Suppressor macrophage treated with lipopolysaccharide for 4 hours (primary cell): ENCODE measurements at regions not wholly inside any gene's neighbourhood (a gene's known extent, or its start where the extent isn't known, plus 50 kb on each side); places are given as distances from the start of the nearest gene placed in this dataset.

Experiments
- DNase-seq: peaks from one replicate; pipeline ENCODE4 v3.0.0-alpha.2; 2020

DNA sequence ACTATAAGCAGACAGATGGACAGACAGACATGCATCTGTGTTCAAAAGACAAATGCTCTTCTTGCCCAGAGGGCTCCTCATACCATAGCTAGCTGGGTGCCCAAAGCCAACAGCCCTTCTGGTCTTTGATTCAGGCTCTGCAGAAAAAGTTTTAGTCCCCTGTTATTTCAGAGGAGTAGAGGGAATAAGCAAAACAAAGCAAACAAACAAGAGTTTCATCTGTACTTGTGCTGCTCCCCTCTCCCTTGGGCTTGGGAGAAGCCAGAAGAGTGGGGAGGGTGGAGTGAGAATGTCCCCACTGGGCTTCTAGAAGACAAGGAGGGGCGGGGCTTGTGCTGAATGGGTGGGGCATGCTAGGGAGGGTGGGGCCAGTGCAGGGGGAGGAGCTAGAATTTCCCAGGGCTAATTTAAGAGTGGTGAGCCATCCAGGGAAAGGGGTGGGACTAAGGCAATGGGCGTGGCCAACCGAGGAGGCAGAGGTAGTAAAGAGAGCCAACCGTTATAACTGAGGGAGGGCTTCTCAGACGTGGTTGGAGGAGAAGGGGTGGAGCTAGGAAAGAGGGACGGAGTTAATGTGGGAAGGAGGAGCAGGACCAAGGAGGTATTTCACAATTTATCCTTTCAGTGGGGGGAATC is 101.2 kb upstream of the MGMT start:
- peak; percentile 2 for DNase-seq

DNA sequence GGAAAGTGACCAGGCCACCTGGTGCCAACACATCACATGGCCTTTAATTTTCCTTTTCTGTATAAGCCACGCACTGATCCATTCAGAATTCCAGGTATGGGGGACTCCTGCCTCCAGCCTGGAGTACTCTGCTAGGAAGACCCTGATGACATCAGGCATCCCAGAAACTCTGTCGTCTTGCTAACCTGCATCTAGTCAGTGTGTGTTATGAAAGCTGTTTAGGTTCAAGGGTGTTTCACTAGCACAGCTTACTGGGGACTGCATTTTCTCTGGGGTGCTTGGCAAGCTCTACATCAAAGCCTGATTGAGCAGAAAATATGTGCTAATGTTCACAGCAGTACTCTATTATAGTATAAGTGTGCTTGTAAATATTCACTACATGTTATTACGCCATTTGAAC is 100.6 kb upstream of the MGMT start:
- DNase-seq: no peak

DNA sequence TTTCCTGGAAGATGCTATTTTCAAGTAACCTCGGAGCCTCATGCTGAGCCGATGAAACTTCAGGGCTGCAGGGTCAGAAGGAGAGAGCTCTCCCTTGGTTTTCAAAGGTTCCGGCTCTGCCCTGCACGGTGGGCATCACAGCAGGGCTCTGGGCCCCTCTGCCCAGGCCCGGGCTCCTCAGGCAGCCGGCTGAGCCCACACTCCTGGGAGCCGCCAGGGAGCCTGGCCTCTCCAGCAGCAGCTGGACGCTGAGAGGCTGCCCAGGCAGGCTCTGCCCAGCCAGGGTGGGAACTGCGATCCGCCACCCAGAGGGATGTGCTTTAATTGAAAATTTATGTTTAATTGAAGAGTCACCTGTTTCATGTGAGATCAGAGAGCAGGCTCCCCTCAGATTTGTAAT is 97.5 kb upstream of the MGMT start:
- no peak for DNase-seq

DNA sequence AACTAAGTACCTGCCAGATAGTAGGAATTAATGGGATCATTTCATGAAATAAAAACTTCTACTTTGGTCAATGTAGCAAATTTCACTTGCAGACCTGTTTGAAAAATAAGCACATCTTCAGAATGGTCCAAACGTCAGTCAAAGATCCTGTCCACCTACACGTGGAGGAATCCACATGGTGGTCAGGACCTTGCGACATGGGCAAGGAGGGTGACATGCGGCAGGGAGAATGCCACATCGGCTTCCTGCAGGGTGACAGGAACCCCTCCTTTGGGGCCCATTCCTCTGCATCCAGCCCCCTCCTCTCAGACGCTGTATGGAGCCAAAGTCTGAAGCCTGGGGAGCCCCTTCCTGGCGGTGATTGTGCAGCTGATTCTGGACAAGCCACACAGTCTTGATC is 95.5 kb upstream of the MGMT start:
- no peak for DNase-seq

DNA sequence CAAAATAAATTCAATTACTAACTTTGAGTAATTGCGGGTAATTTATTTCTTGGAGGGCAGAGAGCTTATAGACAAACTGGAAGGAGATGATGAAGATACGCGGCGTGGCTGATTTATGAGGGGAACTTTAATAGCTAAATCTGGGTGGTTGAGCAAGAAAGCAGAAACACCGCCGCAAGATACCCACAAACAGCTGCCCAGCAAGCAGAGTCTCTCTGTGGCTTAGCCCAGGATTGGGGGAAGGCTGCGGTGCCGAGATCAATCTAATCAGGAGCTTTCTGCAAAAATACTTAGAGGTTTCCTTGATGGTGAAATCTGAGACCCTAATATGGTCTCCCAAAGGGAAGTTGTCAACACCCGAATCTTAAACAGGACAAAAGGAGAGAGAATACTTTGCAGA is 94.9 kb upstream of the MGMT start:
- no peak for DNase-seq

DNA sequence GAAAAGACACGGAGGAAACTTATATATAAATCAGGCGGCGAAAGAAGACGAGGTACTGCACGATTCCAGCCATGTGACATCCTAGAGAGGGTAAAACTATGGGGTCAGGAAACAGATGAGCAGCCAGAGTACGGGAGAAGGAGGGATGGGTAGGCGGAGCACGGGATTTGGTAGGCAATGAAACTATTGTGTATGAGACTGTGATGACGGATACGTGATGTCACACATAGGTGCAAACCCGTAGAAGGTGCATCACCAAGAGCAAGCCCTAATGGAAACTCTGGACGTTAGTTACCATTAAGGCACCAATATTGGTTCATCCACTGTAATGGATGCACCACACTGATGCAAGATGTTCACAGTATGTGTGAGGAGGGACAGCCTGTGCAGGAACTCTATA is 93.8 kb upstream of the MGMT start:
- DNase-seq: no peak

DNA sequence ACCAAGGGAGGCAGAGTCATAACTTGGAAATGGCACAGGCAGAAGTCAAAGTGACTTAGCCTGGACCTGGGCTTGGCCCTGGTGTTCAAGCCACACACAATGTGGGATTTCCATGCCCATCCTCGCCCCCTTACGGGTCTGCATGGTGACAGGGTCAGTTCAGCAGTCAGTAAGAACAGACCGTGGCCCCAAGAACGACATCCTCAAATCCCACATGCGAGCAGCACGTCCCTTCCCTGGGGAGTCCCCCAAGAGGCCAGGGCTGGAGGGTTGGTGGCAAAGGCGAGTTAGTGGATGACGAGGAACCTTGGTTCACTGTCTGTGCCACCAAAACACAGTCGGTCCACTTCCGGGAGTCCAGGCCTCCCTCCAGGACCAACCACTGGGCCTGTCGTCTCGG is 93.3 kb upstream of the MGMT start:
- DNase-seq: no peak

DNA sequence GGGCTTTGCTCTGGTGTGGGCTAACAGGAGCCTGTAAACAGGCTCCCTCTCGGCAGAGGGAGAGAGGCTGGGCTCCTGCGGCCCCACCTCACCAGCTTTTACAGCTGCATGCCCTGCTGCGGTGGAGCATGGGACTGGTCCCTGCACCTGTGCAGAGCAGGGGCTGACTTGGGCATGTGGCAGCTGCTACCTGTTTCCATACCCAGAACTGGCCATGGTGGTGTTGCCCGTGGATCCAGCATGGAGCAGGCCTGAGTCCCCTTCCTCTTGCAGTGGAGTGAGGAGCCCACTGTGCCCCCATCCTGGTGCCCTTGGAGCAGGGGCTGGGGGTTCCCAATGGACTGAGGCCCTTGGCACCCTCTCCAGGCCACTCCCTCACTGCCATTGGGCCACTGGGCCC is 91.9 kb upstream of the MGMT start:
- DNase-seq: no peak

DNA sequence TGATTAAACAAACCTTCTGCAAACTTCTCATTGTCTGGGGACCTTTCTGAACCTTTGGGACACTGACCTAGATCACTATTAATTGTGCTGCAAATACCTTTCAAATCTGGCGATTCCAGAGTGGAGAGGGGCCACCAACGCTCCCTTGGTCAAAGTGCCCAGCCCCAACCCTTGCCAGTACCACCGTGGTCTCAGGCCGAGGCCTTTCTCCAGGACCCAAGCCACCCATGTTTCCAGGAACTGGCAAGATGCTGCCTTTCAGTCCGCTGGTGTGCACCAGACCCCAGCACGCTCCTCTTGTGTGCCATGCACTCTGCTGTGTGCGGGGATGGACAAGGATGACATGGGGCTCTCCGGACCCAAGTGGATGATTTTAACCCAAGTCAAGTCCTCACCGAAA is 91.1 kb upstream of the MGMT start:
- DNase-seq: no peak

DNA sequence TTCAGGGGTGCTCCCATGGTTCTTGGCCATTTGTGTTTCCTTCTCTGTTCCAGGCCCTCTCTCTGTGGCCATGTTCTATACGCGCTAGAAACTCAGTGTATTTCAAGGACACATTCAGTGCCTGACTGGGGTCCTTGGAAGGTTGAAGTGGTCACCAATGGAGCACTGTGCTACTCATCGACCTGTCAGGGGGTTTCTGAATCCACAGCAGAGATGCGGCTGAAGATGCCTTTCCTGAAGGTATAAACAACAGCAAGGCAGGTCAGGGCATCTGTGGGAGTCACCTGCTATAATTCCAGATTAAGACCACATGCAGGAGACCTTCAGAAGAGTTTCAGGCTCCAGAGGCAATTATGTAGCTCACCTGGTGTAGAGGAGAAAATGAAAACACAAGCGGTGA is 86.8 kb upstream of the MGMT start:
- no peak for DNase-seq

DNA sequence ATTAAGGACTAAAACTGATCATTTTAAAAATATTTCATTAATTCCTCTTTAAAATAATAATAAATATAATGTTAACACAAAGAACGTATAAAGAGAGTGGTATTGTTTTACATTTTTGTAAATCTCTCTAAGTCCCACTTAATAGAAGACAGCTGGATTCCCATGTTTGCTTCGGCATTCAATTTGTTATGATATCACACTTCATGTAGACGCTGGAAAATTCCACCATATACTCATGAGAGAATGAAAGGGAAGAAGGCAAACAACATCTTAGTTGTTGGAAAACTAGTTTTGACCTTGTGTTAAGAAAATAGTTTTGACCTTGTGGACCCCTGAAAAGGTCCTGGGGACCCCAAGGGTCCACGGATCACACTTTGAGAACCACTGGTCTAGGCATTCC is 85.3 kb upstream of the MGMT start:
- DNase-seq: no peak

DNA sequence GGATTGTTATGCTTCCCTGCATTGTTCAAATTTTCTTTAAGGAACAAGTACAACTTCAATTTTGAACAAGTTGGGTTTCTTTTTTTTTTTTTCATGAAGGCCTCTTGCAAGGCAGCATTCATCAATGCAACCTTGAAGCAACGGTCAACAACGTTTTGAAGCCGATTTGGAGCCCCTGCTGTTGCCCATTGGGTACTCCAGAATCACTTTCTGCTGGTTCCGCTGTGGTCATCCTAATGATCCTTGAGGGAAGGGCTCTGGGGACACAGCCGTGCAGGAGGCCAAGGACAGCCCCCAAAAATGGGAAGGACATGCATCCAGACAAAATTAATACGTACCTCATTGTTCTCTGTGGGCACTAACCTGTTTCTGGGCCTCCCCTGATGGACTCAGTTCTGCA is 84.6 kb upstream of the MGMT start:
- no peak for DNase-seq

DNA sequence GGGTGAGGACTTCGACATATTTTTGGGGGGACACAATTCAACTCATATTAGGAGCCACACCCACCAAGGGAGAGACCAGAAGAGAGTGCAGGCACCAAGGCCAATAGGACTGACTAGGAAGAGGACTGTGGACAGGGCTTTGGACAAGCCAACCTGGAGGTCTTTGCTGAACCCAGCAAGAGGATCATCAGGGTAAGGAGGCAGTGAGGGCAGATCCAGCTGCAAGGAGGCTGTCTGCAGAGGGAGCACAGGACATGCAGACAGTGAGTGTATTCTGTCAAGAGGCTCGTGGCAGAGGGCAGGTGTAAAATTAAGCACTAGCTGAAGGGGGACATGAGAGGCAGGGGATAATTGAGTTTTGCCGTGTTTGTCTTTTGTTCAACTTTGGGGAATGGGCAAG is 83.4 kb upstream of the MGMT start:
- no peak for DNase-seq

DNA sequence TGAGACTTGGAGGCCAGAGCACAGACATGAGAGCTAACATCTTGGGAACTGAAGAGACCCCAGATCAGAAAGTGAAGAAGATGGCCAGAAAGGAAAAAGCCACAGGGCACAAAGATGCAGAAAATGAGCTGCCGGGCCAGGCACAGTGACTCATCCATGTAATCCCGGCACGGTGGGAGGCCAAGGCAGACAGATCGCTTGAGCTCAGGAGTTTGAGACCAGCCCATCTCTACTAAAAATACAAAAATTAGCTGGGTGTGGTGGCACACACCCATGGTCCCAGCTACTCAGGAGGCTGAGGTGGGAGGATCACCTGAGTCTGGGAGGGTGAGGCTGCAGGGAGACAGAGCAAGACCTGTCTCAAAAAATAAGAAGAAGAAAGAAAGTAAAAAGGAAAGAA is 81.4 kb upstream of the MGMT start:
- no peak for DNase-seq

DNA sequence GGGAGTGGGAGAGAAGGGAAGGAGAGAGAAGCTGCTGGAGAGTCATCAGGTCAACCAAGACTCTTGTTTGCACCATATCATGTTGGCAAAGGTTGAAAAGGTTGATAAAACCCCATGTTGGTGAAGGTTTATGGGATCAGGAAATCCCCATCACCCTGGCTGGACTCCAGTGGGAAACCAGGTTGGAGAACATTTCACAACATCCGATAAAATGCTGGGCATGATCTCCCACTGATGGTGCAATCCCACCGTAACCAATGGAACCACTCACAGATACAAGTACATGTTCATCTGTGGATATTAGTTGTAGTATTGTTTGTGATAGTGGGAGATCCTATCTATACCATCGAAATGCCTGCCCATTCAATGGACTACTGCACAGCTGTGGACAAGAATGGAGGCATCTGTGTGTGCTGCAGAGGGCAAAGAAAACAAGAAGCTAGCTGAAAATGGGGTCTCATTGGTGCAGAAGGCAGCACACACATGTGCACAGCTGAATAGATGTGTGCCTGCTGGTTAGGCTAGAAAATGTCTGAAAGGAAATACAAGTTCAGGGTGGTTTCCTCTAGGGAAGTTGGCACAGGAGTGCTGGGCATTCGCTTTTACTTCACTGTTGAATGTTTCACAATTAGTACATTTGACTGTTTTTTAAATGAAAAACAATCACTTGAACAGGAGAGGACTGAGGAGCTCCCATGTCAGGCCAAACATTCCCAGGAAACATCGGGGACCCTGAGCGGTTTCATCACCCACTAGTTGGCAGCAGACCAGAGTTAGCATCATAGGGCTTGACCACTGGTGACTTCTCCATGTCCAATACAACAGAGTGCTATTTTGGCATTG is 80.4 kb upstream of the MGMT start:
- DNase-seq: no peak

DNA sequence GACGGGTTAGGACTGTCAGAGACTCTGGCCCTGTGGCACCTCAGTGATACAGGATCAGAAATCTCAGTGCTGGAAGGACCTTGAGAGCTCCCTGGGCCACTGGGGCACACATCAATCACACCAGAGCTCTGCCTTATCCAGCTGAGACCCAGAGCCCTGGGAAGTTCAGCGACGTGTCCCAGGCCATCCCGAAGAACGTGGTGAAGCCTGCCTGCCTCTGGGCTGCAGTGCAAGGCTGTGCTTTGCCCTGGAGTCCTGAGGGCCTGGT is 79.8 kb upstream of the MGMT start:
- DNase-seq: no peak

DNA sequence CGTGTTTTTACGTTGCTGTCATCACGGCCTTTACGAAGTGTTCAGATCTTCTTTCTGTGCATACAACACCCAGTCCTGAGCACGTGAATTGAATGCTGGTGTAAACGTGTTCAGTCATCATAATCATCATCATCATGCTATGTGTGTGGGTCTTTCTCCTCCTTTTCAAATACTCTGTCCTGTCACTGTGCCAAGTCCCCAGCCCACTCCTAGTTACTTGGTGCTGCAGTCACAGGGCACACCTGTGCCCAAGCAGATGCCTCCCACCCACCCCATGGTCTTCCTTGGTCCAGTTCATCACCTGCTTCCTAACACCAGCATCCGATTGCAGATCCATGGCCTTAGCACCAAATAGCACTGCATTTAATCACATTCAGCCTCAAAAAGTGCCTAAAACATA is 78.6 kb upstream of the MGMT start:
- no peak for DNase-seq

DNA sequence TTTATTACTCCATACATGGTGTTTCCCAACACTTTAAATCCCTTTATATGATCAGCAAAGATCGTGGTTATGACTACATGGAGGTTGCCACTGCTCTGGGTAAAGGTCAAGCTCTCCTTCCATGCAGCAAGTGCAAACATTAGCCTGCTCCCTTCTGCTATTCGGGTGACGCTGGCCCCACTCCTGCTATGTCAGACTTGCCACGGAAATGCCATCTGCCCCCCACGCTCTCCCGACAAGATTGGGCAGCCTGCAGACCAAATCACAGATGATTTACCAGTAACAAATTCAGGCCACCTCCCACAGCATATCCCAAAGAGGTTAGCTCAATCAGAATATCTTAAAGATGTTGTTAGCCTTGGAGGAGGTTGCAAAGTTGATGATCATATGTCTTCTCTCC is 77.8 kb upstream of the MGMT start:
- no peak for DNase-seq

DNA sequence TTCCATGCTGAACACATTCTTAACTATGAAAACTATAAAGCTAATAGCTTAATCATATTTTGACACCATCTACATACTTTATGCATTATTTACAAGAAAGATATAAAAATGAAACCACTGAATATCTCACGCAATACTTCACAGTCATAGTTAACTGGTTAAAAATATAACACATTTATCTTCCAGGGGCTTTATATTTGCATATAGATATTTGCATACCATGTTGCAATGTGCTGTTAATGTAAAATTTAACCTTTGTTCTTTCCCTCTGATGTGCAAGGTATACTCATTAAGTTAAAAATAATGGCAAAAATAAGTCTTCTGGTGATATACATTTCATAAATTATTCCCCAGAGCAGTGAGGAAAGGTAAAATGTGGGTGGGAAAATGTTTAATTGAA is 76.9 kb upstream of the MGMT start:
- no peak for DNase-seq

DNA sequence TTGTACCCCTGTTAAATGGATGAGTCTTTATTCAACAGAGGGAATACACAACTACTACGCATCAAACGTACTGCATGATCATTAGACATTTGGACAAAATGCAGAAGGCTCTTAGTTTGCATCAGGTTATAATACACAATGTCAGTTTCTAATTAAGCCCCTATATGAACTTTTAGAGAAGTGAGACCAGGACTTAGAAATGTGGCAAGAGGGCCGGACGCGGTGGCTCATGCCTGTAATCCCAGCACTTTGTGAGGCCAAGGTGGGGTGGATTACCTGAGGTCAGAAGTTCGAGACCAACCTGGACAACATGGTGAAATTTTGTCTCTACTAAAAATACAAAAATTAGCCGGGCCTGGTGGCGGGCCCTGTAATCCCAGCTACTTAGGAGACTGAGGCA is 76.3 kb upstream of the MGMT start:
- no peak for DNase-seq

DNA sequence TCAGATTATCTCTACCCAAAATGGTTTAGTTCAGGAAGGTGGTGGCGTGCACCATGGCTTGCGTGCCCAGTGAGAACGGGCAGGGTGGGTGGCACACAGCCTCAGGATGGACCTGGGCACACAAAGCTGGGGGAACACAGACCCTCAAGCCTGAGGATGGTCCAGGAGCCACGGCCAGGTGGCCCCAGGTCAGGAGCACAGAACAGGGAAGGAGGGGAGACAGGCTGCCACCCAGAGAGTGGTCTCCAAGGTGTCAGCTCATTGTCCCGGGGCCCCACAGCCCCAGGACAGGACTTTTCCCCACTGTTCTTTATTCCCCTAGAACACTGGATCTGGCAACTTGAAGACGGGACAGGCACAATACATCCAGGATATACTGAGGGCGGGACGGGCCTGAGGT is 75.6 kb upstream of the MGMT start:
- no peak for DNase-seq

DNA sequence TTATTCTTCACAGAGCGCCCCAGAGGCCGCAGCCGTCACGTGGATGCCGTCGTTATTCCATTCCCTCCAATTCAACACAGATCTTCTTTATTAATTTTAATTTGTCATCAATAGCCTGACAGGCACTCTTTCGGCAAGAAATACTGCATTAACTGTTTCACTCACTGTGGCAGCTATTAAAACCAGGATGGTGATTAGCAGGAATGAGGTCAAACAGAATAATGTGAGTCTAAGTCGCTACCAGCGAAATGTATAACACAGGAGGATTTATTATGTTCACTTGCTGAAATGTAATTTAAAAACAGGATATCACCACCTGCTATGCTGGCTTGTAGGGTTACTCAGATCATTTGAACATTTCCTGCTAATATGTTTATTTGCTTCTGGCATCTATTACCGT is 74.2 kb upstream of the MGMT start:
- no peak for DNase-seq

DNA sequence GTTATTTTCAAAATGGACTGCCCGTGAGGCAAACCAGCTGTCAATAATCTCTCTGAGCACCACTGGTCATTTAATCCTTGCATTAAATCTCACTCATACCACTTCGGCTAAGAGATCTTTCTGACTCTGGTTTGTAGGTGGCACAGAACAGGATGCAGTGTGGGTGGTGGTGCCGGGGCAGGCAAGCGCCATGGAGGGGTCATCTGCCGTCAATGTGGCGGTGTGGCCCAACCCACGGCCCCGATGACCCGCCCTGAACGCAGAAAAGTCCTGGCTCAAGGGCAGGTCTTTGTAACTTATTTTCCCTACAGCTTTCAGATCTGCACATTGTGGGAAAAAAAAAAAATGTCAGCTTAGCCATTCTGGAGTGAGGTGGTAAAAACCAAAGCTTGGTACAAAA is 73.2 kb upstream of the MGMT start:
- DNase-seq: no peak

DNA sequence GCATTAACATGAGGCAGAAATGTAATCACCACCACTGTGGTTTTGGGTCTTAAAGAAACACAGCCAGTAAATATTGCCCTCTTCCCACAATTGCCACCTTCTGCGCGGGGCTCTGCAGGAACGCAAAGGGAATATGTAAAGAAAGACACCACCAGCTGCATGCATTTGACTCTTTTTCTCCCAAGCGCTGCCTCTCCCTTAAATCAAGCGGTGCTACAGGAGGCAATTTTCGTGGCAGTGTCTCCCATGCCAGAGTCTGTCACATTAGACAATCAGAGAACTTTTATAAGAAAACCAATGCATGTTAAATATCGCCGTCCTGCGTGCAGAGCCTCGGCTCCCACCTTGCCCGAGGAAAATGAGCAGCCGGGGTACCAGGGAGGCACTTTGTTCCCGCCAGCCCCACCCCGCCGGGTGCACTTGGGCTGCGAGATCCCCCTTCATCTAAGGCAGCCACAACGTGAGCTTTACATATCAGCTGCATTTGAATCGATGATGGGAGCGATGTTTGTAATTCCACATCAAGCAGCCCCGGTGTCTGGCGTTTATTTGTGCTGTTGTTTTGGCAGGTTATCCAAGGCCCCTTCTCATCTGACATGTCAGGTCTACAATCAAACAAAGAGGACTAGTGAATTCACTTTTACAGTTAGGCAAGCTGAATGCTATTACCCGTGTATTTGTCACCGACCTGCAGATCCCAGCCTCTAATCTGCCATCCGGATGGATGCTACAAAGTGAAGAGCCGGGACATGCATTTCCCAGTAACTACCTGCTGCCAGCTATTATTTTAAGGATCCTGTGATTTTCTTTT is 72.3 kb upstream of the MGMT start:
- no peak for DNase-seq
